ENCODE measurements at regions not wholly inside any gene's neighbourhood (a gene's known extent, or its start where the extent isn't known, plus 50 kb on each side); places are given as distances from the start of the nearest gene placed in this dataset.

GRCh38 chr10:128725531-128725930, 599.3 kb upstream of the MKI67 start:
- DNase-seq, result no peak

GRCh38 chr10:128727114-128727513, 600.9 kb upstream of the MKI67 start:
- DNase-seq, result no peak

- no peak for DNase-seq
Observed at GRCh38 chr10:128729910-128730420, 603.7 kb upstream of the MKI67 start.

- no peak for DNase-seq
Observed at GRCh38 chr10:128730922-128731321, 604.7 kb upstream of the MKI67 start.

- DNase-seq, result no peak
Observed at GRCh38 chr10:128734161-128734560, 607.9 kb upstream of the MKI67 start.

GRCh38 chr10:128734734-128735133, 608.5 kb upstream of the MKI67 start:
- no peak for DNase-seq

GRCh38 chr10:128735996-128736395, 609.8 kb upstream of the MKI67 start:
- DNase-seq, result no peak

GRCh38 chr10:128738386-128738915, 612.2 kb upstream of the MKI67 start:
- DNase-seq, result no peak

- no peak for DNase-seq
Observed at GRCh38 chr10:128739930-128740329, 613.7 kb upstream of the MKI67 start.

GRCh38 chr10:128741180-128741579, 615.0 kb upstream of the MKI67 start:
- no peak for DNase-seq

GRCh38 chr10:128741680-128742079, 615.5 kb upstream of the MKI67 start:
- DNase-seq, result no peak

- no peak for DNase-seq
Observed at GRCh38 chr10:128744092-128744491, 617.9 kb upstream of the MKI67 start.

- no peak for DNase-seq
Observed at GRCh38 chr10:128744811-128745305, 618.6 kb upstream of the MKI67 start.

GRCh38 chr10:128747582-128748346, 621.5 kb upstream of the MKI67 start:
- DNase-seq, result no peak

GRCh38 chr10:128751284-128751683, 625.1 kb upstream of the MKI67 start:
- no peak for DNase-seq

- DNase-seq, result no peak
Observed at GRCh38 chr10:128751851-128752250, 625.6 kb upstream of the MKI67 start.

- DNase-seq, result no peak
Observed at GRCh38 chr10:128759174-128759573, 633.0 kb upstream of the MKI67 start.

GRCh38 chr10:128763588-128763987, 637.4 kb upstream of the MKI67 start:
- DNase-seq, result no peak

- DNase-seq, result no peak
Observed at GRCh38 chr10:128764190-128764589, 638.0 kb upstream of the MKI67 start.

GRCh38 chr10:128766915-128767314, 640.7 kb upstream of the MKI67 start:
- no peak for DNase-seq

GRCh38 chr10:128774979-128775378, 648.8 kb upstream of the MKI67 start:
- no peak for DNase-seq

GRCh38 chr10:128775743-128776142, 649.5 kb upstream of the MKI67 start:
- DNase-seq, result no peak

GRCh38 chr10:128776673-128777252, 650.5 kb upstream of the MKI67 start:
- DNase-seq, result no peak

- no peak for DNase-seq
Observed at GRCh38 chr10:128777342-128777741, 651.1 kb upstream of the MKI67 start.

Data from NCI-H1105 (cell line).